Ishikawa (cell line): ENCODE measurements at regions not wholly inside any gene's neighbourhood (a gene's known extent, or its start where the extent isn't known, plus 50 kb on each side); places are given as distances from the start of the nearest gene placed in this dataset.

ENCODE experiments used
- CEBPB ChIP-seq: IDR thresholded peaks from 2 replicates; pipeline ENCODE4 v1.6.1; 2012
- EP300 ChIP-seq: IDR thresholded peaks from 2 replicates; pipeline ENCODE4 v1.6.1; 2012; ENCODE audit warnings: borderline replicate concordance
- FOXM1 ChIP-seq: IDR thresholded peaks from 2 replicates; pipeline ENCODE4 v1.6.1; 2012; ENCODE audit warnings: low read depth, borderline replicate concordance
- MAX ChIP-seq: IDR thresholded peaks from 2 replicates; pipeline ENCODE4 v1.6.1; 2012
- NFIC ChIP-seq: IDR thresholded peaks from 2 replicates; pipeline ENCODE4 v1.6.1; 2012
- RAD21 ChIP-seq: IDR thresholded peaks from 2 replicates; pipeline ENCODE4 v1.6.1; 2012; ENCODE audit warnings: low read depth
- REST ChIP-seq: IDR thresholded peaks from 2 replicates; pipeline ENCODE4 v1.6.1; 2012; ENCODE audit warnings: low read depth, mild to moderate bottlenecking
- TCF12 ChIP-seq: IDR thresholded peaks from 2 replicates; pipeline ENCODE4 v1.6.1; 2012; ENCODE audit warnings: low read depth
- TEAD4 ChIP-seq: IDR thresholded peaks from 2 replicates; pipeline ENCODE4 v1.6.1; 2012
- USF1 ChIP-seq: IDR thresholded peaks from 2 replicates; pipeline ENCODE4 v1.6.1; 2012
- ZBTB7A ChIP-seq: IDR thresholded peaks from 2 replicates; pipeline ENCODE4 v1.6.1; 2012; ENCODE audit warnings: low read depth

- no peak for TF ChIP-seq EP300
- TF ChIP-seq REST = no peak
- no peak for TF ChIP-seq MAX
- TF ChIP-seq NFIC = no peak
- TF ChIP-seq USF1 = no peak
- TF ChIP-seq CEBPB = no peak
- no peak for TF ChIP-seq TEAD4
- no peak for TF ChIP-seq FOXM1
- TF ChIP-seq RAD21 = no peak
- no peak for TF ChIP-seq TCF12
- no peak for TF ChIP-seq ZBTB7A
Observed at GRCh38 chr4:126705266-126705665, 927.5 kb upstream of the INTU start.
